Left lung (tissue), 4 donors: ENCODE measurements at regions not wholly inside any gene's neighbourhood (a gene's known extent, or its start where the extent isn't known, plus 50 kb on each side); places are given as distances from the start of the nearest gene placed in this dataset.

ENCODE experiments used
- ATAC-seq: fragments of 200-7000 bp; cut with Tn5 transposase; one replicate; pipeline ENCODE4 v1.9.1; 2020; ENCODE audit warnings: moderate library complexity
- DNase-seq, 4 donors: peaks; one replicate each; pipeline ENCODE4 v3.0.0-alpha.2; 2013 to 2020
- H3K27ac ChIP-seq, 2 donors: fragments of 200-600 bp; sonication (generic) in 1 of 2; one replicate each; pipeline versions ENCODE4 v1.5.0 to v1.8.0; 2020 to 2021
- H3K27me3 ChIP-seq, 2 donors: fragments of 200-600 bp; sonication (generic) in 1 of 2; one replicate each; pipeline versions ENCODE4 v1.5.0 to v1.8.0; 2020 to 2021
- H3K36me3 ChIP-seq, 2 donors: fragments of 200-600 bp; sonication (generic) in 1 of 2; one replicate each; pipeline versions ENCODE4 v1.5.0 to v1.8.0; 2020 to 2021
- H3K4me1 ChIP-seq, 2 donors: fragments of 200-600 bp; one replicate each; pipeline ENCODE4 v1.8.0; 2021
- H3K4me3 ChIP-seq, 2 donors: fragments of 200-600 bp; sonication (generic) in 1 of 2; one replicate each; pipeline versions ENCODE4 v1.5.0 to v1.8.0; 2020 to 2021; ENCODE audit warnings: mild to moderate bottlenecking in 1 of 2
- H3K9me3 ChIP-seq, 2 donors: fragments of 200-600 bp; sonication (generic) in 1 of 2; one replicate each; pipeline versions ENCODE4 v1.5.0 to v1.8.0; 2020 to 2021
- intact Hi-C, 2 donors: fragments of 100-400 bp; cut with DNase I; formaldehyde crosslinking; loops; one replicate each; pipeline versions ENCODE4 v1.11.2 to v1.14.2; 2022
- TF ChIP-seq, protein P1 (sequence below), 2 donors: fragments of 200-600 bp; sonication (generic) in 1 of 2; IDR thresholded peaks; one replicate each; pipeline versions ENCODE4 v1.5.0 to v1.8.0; 2021; ENCODE audit warnings: antibody characterized with exemption in 2 of 2
- donor health status: DM: no; HTN: yes; CAD: no.
- donor health status: DM: no; HTN: no; CAD: no.

DNA sequence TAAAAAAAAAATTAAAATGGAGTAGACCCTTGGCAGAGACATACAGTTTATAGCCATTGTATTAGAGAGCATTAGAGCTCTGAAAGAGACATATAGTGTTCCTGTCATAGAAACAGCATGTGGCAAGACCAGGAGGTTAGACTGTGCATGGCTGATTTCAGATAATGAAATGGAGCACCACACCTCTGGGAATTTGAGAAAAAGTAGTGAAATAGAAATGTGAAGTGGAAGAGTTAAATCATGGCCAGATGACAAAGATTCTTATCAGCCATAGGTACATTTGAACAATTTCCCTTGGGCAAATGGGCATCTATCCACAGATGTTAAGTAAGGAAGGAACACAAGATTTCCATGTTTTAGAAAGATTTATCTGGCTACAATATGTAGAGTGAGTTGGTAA is 1083.1 kb downstream of the PLA2G4A start:
- Histone ChIP-seq H3K36me3 (no peaks in the 10 kb centered on the region), H3K9me3 (no peaks in the 10 kb centered on the region), H3K27me3 (no peaks in the 10 kb centered on the region), H3K4me1 (no peaks in the 10 kb centered on the region), H3K27ac (no peak overlapping the region), H3K4me3 (no peak overlapping the region)
- TF ChIP-seq, protein P1, sequence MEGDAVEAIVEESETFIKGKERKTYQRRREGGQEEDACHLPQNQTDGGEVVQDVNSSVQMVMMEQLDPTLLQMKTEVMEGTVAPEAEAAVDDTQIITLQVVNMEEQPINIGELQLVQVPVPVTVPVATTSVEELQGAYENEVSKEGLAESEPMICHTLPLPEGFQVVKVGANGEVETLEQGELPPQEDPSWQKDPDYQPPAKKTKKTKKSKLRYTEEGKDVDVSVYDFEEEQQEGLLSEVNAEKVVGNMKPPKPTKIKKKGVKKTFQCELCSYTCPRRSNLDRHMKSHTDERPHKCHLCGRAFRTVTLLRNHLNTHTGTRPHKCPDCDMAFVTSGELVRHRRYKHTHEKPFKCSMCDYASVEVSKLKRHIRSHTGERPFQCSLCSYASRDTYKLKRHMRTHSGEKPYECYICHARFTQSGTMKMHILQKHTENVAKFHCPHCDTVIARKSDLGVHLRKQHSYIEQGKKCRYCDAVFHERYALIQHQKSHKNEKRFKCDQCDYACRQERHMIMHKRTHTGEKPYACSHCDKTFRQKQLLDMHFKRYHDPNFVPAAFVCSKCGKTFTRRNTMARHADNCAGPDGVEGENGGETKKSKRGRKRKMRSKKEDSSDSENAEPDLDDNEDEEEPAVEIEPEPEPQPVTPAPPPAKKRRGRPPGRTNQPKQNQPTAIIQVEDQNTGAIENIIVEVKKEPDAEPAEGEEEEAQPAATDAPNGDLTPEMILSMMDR (IDR thresholded peaks at IDR 0.05): no peak
- intact Hi-C loops: no loop called here
- ATAC-seq (no peak), DNase-seq (no peak)

DNA sequence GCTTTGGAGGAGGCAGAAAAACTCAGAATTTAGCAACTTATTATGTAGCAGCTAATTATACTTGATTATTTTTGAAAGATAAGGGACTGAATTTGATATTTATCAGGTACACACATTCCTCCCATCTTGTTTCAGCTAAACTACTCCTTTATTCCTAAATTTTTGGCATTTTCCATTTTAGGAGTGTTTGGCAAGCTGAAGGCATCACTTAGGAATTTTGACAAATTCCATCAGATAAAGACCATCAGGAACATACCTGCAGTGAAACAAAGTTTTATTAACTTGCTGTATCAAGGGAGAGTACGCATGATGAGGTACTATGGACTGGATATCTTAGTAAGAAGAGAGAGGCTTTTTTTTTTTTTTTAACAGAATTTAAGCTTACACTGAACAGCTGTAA is 1092.2 kb downstream of the PLA2G4A start:
- Histone ChIP-seq H3K27me3 (peaks cover 0 to 7% of the 10 kb centered on the region in 2 donors), H3K4me3 (no peak overlapping the region), H3K36me3 (no peaks in the 10 kb centered on the region), H3K4me1 (no peaks in the 10 kb centered on the region), H3K9me3 (no peaks in the 10 kb centered on the region), H3K27ac (no peak overlapping the region)
- TF ChIP-seq, protein P1 (IDR thresholded peaks at IDR 0.05): no peak
- intact Hi-C loops: no loop called here
- ATAC-seq (no peak), DNase-seq (no peak)

DNA sequence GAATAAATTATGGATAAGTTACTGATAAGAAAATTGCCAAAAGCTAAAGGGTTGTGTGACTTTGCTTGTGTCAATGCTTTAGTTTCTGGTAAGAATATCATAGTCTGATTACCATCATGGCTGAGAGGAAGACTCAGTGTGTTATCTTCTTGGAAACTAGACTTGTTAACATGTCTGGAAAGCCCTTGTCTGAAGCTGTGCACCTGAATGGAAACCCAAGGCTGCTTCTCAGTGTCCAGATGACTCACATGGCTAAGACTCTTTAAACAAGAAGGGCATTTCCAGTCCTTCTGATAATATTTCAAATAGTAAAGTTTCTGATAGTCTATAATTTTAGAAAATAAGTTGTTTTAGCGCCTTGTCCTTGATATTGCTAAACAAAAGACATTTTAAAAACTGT is 1092.7 kb downstream of the PLA2G4A start:
- H3K9me3 ChIP-seq: no peaks in the 10 kb centered on the region
- H3K4me1 ChIP-seq: no peaks in the 10 kb centered on the region
- H3K4me3 ChIP-seq: no peak overlapping the region
- ATAC-seq (no peak), DNase-seq (no peak)
- H3K27me3 ChIP-seq: peaks cover 0 to 7% of the 10 kb centered on the region in 2 donors
- intact Hi-C loops: no loop called here
- no peaks in the 10 kb centered on the region for H3K36me3 ChIP-seq
- TF ChIP-seq, protein P1 (IDR thresholded peaks at IDR 0.05): no peak
- no peak overlapping the region for H3K27ac ChIP-seq

DNA sequence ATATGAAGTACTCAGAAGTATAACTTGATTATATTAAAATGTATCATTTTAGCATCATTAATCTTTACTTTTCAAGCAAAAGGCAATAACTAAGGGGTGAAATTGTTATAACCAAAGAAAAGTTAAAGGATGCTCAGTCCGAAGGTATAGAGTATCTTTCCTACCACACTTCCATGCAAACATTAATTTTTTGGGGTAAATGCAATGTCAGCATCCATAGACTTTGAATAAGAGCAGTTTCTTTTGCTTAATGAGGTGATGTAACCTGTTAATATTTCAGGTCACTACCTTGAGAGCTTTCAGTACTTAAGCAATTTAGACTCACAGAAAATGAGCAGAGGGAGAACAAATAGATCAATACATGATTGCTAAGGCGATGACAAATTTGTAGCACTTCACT is 1093.5 kb downstream of the PLA2G4A start:
- H3K27ac ChIP-seq: no peak overlapping the region
- intact Hi-C loops: no loop called here
- no peak for ATAC-seq

GRCh38 chr1:187924252-187924651 is 1095.5 kb downstream of the PLA2G4A start:
- intact Hi-C loops: no loop called here
- TF ChIP-seq, protein P1 (IDR thresholded peaks at IDR 0.05): no peak
- H3K36me3 ChIP-seq: no peaks in the 10 kb centered on the region
- peaks cover 0 to 14% of the 10 kb centered on the region in 2 donors for H3K27me3 ChIP-seq
- DNase-seq: no peak
- H3K4me1 ChIP-seq: no peaks in the 10 kb centered on the region
- no peak overlapping the region for H3K27ac ChIP-seq
- H3K4me3 ChIP-seq: no peak overlapping the region
- no peak for ATAC-seq
- no peaks in the 10 kb centered on the region for H3K9me3 ChIP-seq

More for the DNA sequence above, 1093.5 kb downstream of the PLA2G4A start:
- TF ChIP-seq, protein P1 (IDR thresholded peaks at IDR 0.05): no peak
- no peak overlapping the region for H3K4me3 ChIP-seq
- no peaks in the 10 kb centered on the region for H3K4me1 ChIP-seq
- H3K9me3 ChIP-seq: no peaks in the 10 kb centered on the region
- H3K36me3 ChIP-seq: no peaks in the 10 kb centered on the region
- H3K27me3 ChIP-seq: peaks cover 0 to 7% of the 10 kb centered on the region in 2 donors
- no peak for DNase-seq
